H1 (cell line): ENCODE measurements at regions not wholly inside any gene's neighbourhood (a gene's known extent, or its start where the extent isn't known, plus 50 kb on each side); places are given as distances from the start of the nearest gene placed in this dataset.

Experiments used
- MAFK ChIP-seq: IDR thresholded peaks from 2 replicates; pipeline ENCODE4 v1.6.1; 2012; ENCODE audit warnings: low read depth, mild to moderate bottlenecking, improper control_type of control experiment, low read length
- SUZ12 ChIP-seq: fragments of 200-600 bp; sonication (generic); IDR thresholded peaks from 2 replicates; pipeline ENCODE4 v1.6.1; 2012; ENCODE audit warnings: mild to moderate bottlenecking, inconsistent platforms, low read length, moderate library complexity, mixed read lengths

GRCh38 chr13:84208246-84208910 lies 326.1 kb upstream of the SLITRK1 start (continued):
- no peak for TF ChIP-seq SUZ12
- no peak for TF ChIP-seq MAFK
